Esophagus squamous epithelium (tissue), 4 donors: ENCODE measurements at regions not wholly inside any gene's neighbourhood (a gene's known extent, or its start where the extent isn't known, plus 50 kb on each side); places are given as distances from the start of the nearest gene placed in this dataset.

Source experiments
- CTCF ChIP-seq, 6 experiments: fragments of 450-650 bp in 4 of 6; fragments of 200-600 bp in 2 of 6; sonication (generic) in 2 of 6; IDR thresholded peaks; one replicate each; pipeline ENCODE4 v1.5.1; 2016 to 2019; ENCODE audit warnings: antibody characterized with exemption in 6 of 6, mild to moderate bottlenecking in 4 of 6, moderate library complexity in 4 of 6
- POLR2A ChIP-seq, 4 donors: fragments of 450-650 bp; IDR thresholded peaks; one replicate each; pipeline ENCODE4 v1.6.1; 2017; ENCODE audit warnings: antibody characterized with exemption in 4 of 4, mild to moderate bottlenecking in 4 of 4, moderate library complexity in 3 of 4

- TF ChIP-seq CTCF (IDR thresholded peaks at IDR 0.05) = no peak
- no peak for TF ChIP-seq POLR2A (IDR thresholded peaks at IDR 0.05)
Observed at GRCh38 chrX:5718651-5719050, 510.0 kb downstream of the NLGN4X start.
